ENCODE measurements at regions not wholly inside any gene's neighbourhood (a gene's known extent, or its start where the extent isn't known, plus 50 kb on each side); places are given as distances from the start of the nearest gene placed in this dataset.

DNA sequence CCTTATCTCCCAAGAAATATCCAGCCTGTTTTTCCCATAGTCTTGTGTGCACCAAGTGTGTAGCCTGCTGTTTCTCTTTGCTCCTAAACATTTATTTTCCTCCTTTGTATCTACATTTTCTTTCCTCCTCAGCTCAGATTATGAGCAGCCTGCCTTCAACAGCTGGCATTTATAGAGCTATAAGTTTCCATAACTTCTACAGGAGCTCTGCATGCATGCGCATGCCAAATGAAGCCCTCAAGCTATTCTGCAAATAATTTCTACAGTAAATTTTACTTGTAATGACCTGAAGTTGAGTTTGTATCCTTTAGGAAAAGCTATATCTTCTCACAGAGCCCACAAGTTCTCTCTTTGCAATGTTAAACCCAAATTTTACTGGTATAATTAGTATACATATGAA is 699.5 kb downstream of the CETN3 start:
- H3K27ac ChIP-seq (ENCODE audit: low read depth, low read length) = no peak overlapping the region
- H3K23me2 ChIP-seq (ENCODE audit: low read depth, low read length) = no peaks in the 10 kb centered on the region
- H2AK5ac ChIP-seq (ENCODE audit: low read depth, low read length) = no peak overlapping the region
- ChIA-PET CTCF (ENCODE audit: partially characterized antibody) (interaction anchor here (0.7 kb wide), 1 partner anchor 13 kb away, joined by 3 read pairs; no protein-coding TSS in a partner anchor), POLR2A (ENCODE audit: partially characterized antibody) (no interaction called here)
- no peak overlapping the region for H3K4me2 ChIP-seq (ENCODE audit: insufficient read depth in 1 of 2, low read depth in 2 of 2, low read length in 2 of 2)
- H2BK15ac ChIP-seq (ENCODE audit: low read length) = no peak overlapping the region
- no peak overlapping the region for H2AFZ ChIP-seq (ENCODE audit: low read length)
- H3K9ac ChIP-seq (replicated peaks in 1 of 4; ENCODE audit: extremely low read depth in 1 of 4, low read depth in 3 of 4, low read length in 3 of 4) = no peak overlapping the region
- no peaks in the 10 kb centered on the region for H3K79me1 ChIP-seq (ENCODE audit: low read depth, low read length)
- H3K36me3 ChIP-seq (ENCODE audit: control insufficient read depth in 2 of 4, insufficient read depth in 4 of 4, low read length in 3 of 4) = no peaks in the 10 kb centered on the region
- FAIRE-seq (no peak), DNase-seq (ENCODE audit: low read depth in 1 of 2, low spot score in 2 of 2) (no peak)
- H3K56ac ChIP-seq (replicated peaks; ENCODE audit: insufficient read length, low read depth, low read length) = no peak overlapping the region
- TF ChIP-seq SP4 (IDR thresholded peaks at IDR 0.05; ENCODE audit: low read length) (no peak), NRF1 (IDR thresholded peaks at IDR 0.05; ENCODE audit: low read depth, low read length) (no peak), POLR2A (IDR thresholded peaks at IDR 0.05; ENCODE audit: control extremely low read depth in 1 of 2, low read depth in 2 of 2, low read length in 2 of 2) (no peak), POLR2AphosphoS5 (IDR thresholded peaks at IDR 0.05; ENCODE audit: low read depth, low read length) (no peak), HDAC2 (IDR thresholded peaks at IDR 0.05; ENCODE audit: borderline replicate concordance in 1 of 2, low read depth in 2 of 2, low read length in 2 of 2) (no peak), CEBPB (IDR thresholded peaks at IDR 0.05; ENCODE audit: low read depth, low read length) (no peak), BRCA1 (IDR thresholded peaks at IDR 0.05; ENCODE audit: low read depth, low read length) (no peak)
- no peak overlapping the region for H3K4me3 ChIP-seq (ENCODE audit: extremely low read depth in 1 of 4, insufficient read depth in 2 of 4, low read depth in 3 of 4, low read length in 4 of 4)
- H4K8ac ChIP-seq (ENCODE audit: extremely low read depth, insufficient read depth, low read length) = no peak overlapping the region
- no peak overlapping the region for H2BK5ac ChIP-seq (ENCODE audit: low read depth, low read length)
- no peak overlapping the region for H2BK20ac ChIP-seq (ENCODE audit: low read length)
- no peaks in the 10 kb centered on the region; a peak in 1 of 7 replicates for H3K27me3 ChIP-seq (replicated peaks in 1 of 4; ENCODE audit: control insufficient read depth in 3 of 4, extremely low read depth in 1 of 4, insufficient read depth in 3 of 4, low read length in 3 of 4)
- no peak overlapping the region for H3K18ac ChIP-seq (ENCODE audit: extremely low read depth, low read length)
- no peak overlapping the region for H4K91ac ChIP-seq (replicated peaks; ENCODE audit: insufficient read length, low read length)
- H3K4me1 ChIP-seq (replicated peaks in 1 of 4; ENCODE audit: control insufficient read depth in 3 of 4, insufficient read depth in 4 of 4, low read length in 3 of 4) = peaks cover 0 to 14% (median 0%) of the 10 kb centered on the region in 4 experiments; a peak in 2 of 7 replicates
- no peak overlapping the region for H4K5ac ChIP-seq (ENCODE audit: insufficient read length, low read depth, low read length)
- no peak overlapping the region for H3K14ac ChIP-seq (ENCODE audit: insufficient read length)
- no peaks in the 10 kb centered on the region for H3K79me2 ChIP-seq (ENCODE audit: control insufficient read depth in 1 of 2, insufficient read depth in 2 of 2, low read length in 2 of 2)
- H3K4ac ChIP-seq (replicated peaks; ENCODE audit: insufficient read length, low read depth, low read length) = no peak overlapping the region
- no peak overlapping the region for H3K23ac ChIP-seq (ENCODE audit: insufficient read length)
- H2BK12ac ChIP-seq (ENCODE audit: low read depth, low read length) = no peak overlapping the region
- no peaks in the 10 kb centered on the region for H4K20me1 ChIP-seq (replicated peaks in 1 of 2; ENCODE audit: control insufficient read depth in 1 of 2, insufficient read depth in 2 of 2, low read length in 2 of 2)
- WGBS, 2 experiments (ENCODE audit: extremely low coverage in 1 of 2, insufficient coverage in 1 of 2, insufficient read length in 1 of 2, insufficient replicate concordance in 2 of 2, low coverage in 1 of 2, low lambda C conversion rate in 2 of 2, missing lambda C conversion rate in 1 of 2) = 95% methylated on average over 1 of the region's 1 CpG; no CpG with 5 or more reads in 1 of the 2 experiments
- no peaks in the 10 kb centered on the region for H3K9me3 ChIP-seq (ENCODE audit: insufficient read depth in 2 of 2, low read depth in 1 of 2, low read length in 1 of 2)
- H2BK120ac ChIP-seq (replicated peaks; ENCODE audit: low read depth, low read length) = no peak overlapping the region
